ENCODE measurements at regions not wholly inside any gene's neighbourhood (a gene's known extent, or its start where the extent isn't known, plus 50 kb on each side); places are given as distances from the start of the nearest gene placed in this dataset.

DNA sequence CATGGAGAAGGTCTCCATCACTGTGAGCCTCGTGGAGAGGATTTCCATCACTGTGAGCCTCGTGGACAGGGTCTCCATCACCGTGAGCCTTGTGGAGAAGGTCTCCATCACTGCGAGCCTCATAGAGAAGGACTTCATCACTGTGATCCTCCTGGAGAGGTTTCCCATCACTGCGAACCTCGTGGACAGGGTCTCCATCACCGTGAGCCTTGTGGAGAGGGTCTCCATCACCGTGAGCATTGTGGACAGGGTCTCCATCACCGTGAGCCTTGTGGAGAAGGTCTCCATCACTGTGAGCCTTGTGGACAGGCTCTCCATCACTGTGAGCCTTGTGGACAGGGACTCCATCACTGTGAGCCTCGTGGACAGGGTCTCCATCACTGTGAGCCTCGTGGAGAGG, 140.4 kb downstream of the ERMARD start:
- Histone ChIP-seq H3K9me3 (no peaks in the 10 kb centered on the region), H3K27ac (no peak overlapping the region), H3K27me3 (peaks cover 0 to 9% (median 0%) of the 10 kb centered on the region in 9 donors), H3K36me3 (no peaks in the 10 kb centered on the region), H3K4me3 (no peak overlapping the region), H3K4me1 (no peaks in the 10 kb centered on the region)
- ATAC-seq (no peak), DNase-seq (no peak)
- 56 to 73% (median 64%) methylated on average over 9 to 11 of the region's 11 CpGs for WGBS, 4 donors
- no peak for TF ChIP-seq POLR2A (IDR thresholded peaks at IDR 0.05)
- TF ChIP-seq, protein P1, sequence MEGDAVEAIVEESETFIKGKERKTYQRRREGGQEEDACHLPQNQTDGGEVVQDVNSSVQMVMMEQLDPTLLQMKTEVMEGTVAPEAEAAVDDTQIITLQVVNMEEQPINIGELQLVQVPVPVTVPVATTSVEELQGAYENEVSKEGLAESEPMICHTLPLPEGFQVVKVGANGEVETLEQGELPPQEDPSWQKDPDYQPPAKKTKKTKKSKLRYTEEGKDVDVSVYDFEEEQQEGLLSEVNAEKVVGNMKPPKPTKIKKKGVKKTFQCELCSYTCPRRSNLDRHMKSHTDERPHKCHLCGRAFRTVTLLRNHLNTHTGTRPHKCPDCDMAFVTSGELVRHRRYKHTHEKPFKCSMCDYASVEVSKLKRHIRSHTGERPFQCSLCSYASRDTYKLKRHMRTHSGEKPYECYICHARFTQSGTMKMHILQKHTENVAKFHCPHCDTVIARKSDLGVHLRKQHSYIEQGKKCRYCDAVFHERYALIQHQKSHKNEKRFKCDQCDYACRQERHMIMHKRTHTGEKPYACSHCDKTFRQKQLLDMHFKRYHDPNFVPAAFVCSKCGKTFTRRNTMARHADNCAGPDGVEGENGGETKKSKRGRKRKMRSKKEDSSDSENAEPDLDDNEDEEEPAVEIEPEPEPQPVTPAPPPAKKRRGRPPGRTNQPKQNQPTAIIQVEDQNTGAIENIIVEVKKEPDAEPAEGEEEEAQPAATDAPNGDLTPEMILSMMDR (IDR thresholded peaks at IDR 0.05) = no peak
- intact Hi-C loops (cut with DNase I) = no loop called here

DNA sequence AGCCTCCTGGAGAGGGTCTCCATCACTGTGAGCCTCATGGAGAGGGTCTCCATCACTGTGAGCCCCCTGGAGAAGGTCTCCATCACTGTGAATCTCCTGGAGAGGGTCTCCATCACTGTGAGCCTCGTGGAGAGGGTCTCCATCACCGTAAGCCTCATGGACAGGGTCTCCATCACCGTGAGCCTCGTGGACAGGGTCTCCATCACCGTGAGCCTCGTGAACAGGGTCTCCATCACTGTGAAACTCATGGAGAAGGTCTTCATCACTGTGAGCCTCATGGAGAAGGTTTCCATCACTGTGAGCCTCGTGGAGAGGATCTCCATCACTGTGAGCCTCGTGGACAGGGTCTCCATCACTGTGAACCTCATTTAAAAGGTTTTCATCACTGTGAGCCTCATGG, 140.0 kb downstream of the ERMARD start:
- Histone ChIP-seq H3K36me3 (no peaks in the 10 kb centered on the region), H3K27me3 (peaks cover 0 to 9% (median 0%) of the 10 kb centered on the region in 9 donors), H3K4me1 (no peaks in the 10 kb centered on the region), H3K9me3 (no peaks in the 10 kb centered on the region), H3K27ac (no peak overlapping the region), H3K4me3 (no peak overlapping the region)
- ATAC-seq (no peak), DNase-seq (no peak)
- WGBS, 4 donors = 48 to 67% (median 62%) methylated on average over 8 of the region's 8 CpGs
- TF ChIP-seq POLR2A (IDR thresholded peaks at IDR 0.05) = no peak
- TF ChIP-seq, protein P1 (IDR thresholded peaks at IDR 0.05) = no peak
- intact Hi-C loops (cut with DNase I) = no loop called here

- no peak overlapping the region for H3K27ac ChIP-seq
- no peaks in the 10 kb centered on the region for H3K4me1 ChIP-seq
- H3K9me3 ChIP-seq = no peaks in the 10 kb centered on the region
- peaks cover 0 to 9% (median 0%) of the 10 kb centered on the region in 9 donors for H3K27me3 ChIP-seq
- ATAC-seq = no peak
- H3K4me3 ChIP-seq = no peak overlapping the region
- DNase-seq = no peak
- intact Hi-C loops (cut with DNase I) = no loop called here
- TF ChIP-seq, protein P1 (IDR thresholded peaks at IDR 0.05) = no peak
- no peak for TF ChIP-seq POLR2A (IDR thresholded peaks at IDR 0.05)
- no peaks in the 10 kb centered on the region for H3K36me3 ChIP-seq
- 73 to 78% (median 76%) methylated on average over 7 of the region's 7 CpGs for WGBS, 4 donors
These were observed 139.5 kb downstream of the ERMARD start for GRCh38 chr6:169890901-169891300.

GRCh38 chr6:169890049-169890448, 138.6 kb downstream of the ERMARD start:
- WGBS, 4 donors = 53 to 70% (median 62%) methylated on average over 9 to 12 of the region's 12 CpGs
- ATAC-seq = no peak
- peaks cover 0 to 2% (median 0%) of the 10 kb centered on the region in 12 donors for H3K9me3 ChIP-seq
- intact Hi-C loops (cut with DNase I) = no loop called here
- TF ChIP-seq, protein P1 (IDR thresholded peaks at IDR 0.05) = no peak
- TF ChIP-seq POLR2A (IDR thresholded peaks at IDR 0.05) = no peak
- no peak overlapping the region for H3K27ac ChIP-seq
- H3K4me1 ChIP-seq = no peaks in the 10 kb centered on the region
- DNase-seq = no peak
- peaks cover 0 to 9% (median 0%) of the 10 kb centered on the region in 9 donors for H3K27me3 ChIP-seq
- H3K36me3 ChIP-seq = no peaks in the 10 kb centered on the region
- no peak overlapping the region for H3K4me3 ChIP-seq
